Stromal cell of bone marrow (primary cell): ENCODE measurements at regions not wholly inside any gene's neighbourhood (a gene's known extent, or its start where the extent isn't known, plus 50 kb on each side); places are given as distances from the start of the nearest gene placed in this dataset.
"Not testable (repeated sequence)": the region's sequence is repeated elsewhere in the genome, so short reads cannot be mapped to it uniquely, and the experiment has no call there.

Experiments used
- DNase-seq: peaks from one replicate; pipeline ENCODE4 v3.0.0-alpha.2; 2012; ENCODE audit warnings: low read depth

GRCh38 chrX:148265829-148266228, 234.6 kb upstream of the AFF2 start:
- DNase-seq, result no peak

DNA sequence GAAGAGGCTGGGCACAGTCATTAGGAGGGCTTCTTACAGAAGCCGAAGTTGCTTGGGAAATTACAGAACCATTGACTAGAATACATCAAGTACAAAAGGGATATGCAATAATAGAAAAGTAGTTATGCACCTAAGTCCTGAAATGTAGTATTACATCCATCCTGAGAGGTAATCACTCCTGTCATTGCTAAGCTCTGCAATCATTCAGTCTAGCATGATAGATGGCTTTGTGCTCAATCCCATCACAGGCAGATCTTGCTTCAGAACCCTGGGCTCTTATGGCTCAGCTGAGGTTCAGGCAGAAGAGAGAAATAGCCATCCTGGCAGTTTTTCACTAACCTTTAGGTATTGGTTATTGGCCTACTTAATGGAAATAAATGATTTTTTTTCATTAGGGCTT, 231.7 kb upstream of the AFF2 start:
- DNase-seq, result no peak

DNA sequence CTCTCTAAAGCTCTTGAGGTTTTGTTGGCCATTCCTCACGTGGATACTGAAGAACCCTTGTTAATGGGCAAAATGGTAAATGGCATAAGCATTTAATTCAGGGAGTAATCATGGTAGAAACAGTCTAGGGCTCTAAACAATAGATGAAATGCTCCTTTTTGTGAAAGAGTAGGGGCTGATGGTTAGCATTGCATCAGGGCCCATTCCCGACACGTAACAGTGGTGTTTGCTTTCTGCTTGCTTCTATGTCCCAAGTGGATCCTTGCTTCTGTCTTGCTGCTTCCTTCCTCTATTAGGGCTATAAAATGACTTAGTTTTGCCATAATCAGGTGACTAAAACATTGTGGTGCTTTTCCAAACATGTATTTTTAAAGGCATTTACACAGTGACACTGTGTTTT, 230.9 kb upstream of the AFF2 start:
- DNase-seq, result no peak

DNA sequence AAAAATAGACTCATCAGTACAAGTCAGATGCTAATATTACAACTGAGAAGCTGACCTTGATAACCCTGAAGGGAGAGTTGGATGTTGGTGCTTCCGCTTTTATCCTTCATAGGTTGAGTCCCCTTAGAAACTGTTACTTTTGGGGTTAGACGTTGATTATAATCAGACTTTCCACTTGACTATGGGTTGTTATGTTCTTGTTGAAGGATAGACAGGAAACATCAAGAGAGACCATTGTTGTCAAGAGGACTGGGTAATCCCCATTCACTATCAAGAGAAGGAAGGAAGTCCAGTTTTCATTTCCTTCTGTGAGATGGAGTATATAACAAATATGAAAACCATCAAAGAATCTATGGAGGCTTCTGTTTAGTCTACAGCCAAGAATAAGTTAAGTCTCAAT, 229.9 kb upstream of the AFF2 start:
- DNase-seq, result no peak

DNA sequence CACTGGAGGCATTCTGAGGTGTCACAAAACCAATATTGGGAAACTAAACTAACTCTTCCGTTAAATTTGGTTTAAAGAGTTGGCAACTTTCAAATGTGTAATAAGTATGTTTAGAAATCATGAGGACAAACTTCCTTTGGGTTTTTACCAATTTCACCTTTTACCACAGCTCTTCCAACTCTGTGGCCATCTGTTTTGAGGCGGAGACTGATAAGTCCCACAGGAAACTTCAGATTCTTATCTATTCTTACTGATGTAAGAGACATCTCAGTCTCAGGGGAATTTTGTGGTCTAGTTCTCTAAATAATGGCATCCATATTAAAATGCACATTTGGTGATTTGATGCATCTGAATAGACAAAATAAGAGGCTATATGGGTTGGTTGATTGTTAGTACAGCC, 229.2 kb upstream of the AFF2 start:
- no peak for DNase-seq

GRCh38 chrX:148281920-148282319, 218.5 kb upstream of the AFF2 start:
- no peak for DNase-seq

DNA sequence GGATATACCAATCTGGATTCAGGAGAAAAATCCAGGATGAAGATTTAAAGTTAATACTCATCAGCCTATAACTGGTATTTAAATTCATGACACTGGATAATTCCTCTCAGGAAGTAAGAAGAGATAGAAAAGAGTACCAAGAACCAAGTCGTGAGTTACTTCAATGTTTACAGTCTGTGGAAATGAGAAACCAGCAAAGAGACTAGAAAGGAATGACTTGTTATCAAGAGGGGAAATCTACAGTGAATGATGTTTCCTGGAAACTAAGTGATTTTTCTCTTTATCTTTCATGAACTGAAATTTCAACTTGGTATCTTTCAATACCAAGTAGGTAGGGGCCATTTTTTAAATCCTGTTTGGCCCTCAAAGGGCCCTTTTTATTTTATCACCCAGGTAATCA, 217.9 kb upstream of the AFF2 start:
- no peak for DNase-seq

DNA sequence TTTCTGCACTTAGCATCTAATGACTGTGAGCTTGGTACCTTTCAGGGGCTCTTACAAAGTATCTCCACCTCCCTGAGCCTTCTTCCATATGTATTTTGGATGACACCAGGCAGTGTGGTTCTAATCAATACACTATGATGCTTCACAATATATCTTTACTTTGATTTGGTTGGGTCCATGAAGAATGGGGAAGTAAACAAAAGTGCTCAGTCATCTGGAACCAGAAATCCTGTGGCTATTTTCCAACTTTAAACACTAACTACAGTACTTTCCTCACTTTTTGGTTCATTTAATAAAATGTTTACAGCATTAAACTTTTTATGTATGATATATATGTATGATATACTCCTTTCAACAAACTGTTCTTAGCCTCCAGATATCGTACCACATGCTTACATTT, 216.4 kb upstream of the AFF2 start:
- DNase-seq, result no peak

GRCh38 chrX:148284821-148285220, 215.6 kb upstream of the AFF2 start:
- DNase-seq, result no peak

- DNase-seq, result no peak
Measured at GRCh38 chrX:148288451-148288850, 212.0 kb upstream of the AFF2 start.

DNA sequence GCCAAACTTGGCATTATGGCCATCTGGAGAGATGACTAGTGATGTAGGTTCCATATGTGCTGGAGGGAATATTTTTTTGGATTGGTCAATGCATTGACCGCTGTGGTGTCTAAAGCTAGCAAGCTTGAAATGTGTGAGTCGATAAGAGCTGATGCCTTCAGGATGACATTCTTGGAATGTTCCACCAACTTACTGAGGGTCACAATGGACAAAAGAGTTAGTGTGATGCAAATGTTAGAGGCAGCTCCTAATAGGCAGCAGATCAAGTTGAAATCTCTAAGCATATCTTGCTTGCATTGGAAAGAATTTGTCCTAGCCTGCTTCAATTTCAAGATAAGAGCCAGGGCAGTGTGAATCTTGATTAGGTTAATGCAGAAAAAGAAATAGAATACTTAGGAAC, 210.4 kb upstream of the AFF2 start:
- no peak for DNase-seq

GRCh38 chrX:148290931-148291330, 209.5 kb upstream of the AFF2 start:
- no peak for DNase-seq

- DNase-seq, result peak; percentile 41
Measured at GRCh38 chrX:148298737-148299136, 201.7 kb upstream of the AFF2 start.

- DNase-seq, result not testable (repeated sequence)
Measured at GRCh38 chrX:148305214-148305613, 195.2 kb upstream of the AFF2 start.

GRCh38 chrX:148309413-148309812, 191.0 kb upstream of the AFF2 start:
- DNase-seq, result no peak

DNA sequence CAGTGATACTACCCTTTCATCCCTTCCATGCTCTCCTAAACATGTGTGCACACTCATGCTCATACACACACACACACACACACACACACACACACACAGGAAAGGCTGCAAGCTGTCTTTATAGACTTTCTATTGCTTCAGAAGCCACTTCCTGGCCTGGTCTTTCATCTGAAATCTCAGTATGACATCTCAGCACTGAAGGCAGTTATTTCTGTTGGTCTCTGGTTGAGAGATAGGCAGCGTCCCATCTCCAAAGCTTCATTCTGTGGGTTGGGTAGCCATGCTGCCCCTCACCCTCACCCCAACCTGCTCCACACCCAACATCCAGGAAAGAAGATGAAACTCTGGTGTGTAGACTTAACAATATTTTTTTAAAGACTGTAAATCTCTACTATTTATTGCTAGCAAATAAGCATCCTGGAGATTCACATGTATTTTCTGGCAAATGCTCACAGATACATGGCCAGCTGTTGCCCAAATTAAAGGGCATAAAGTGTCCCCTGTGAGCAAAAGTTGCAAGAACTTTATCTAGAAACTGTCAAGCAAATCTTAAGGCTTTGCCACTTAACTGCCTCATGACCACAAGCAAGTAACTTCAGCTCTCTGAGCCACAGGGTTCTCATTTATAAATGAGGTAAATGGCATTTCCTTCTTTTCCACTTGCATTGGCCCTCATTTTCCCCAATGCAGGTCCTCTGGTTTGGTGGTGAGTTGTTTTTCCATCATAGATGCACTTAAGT, 189.8 kb upstream of the AFF2 start:
- DNase-seq, result no peak

GRCh38 chrX:148311544-148311943, 188.9 kb upstream of the AFF2 start:
- DNase-seq, result no peak

GRCh38 chrX:148314876-148315275, 185.5 kb upstream of the AFF2 start:
- no peak for DNase-seq

GRCh38 chrX:148316446-148316845, 184.0 kb upstream of the AFF2 start:
- DNase-seq, result no peak

GRCh38 chrX:148322906-148323305, 177.5 kb upstream of the AFF2 start:
- no peak for DNase-seq

DNA sequence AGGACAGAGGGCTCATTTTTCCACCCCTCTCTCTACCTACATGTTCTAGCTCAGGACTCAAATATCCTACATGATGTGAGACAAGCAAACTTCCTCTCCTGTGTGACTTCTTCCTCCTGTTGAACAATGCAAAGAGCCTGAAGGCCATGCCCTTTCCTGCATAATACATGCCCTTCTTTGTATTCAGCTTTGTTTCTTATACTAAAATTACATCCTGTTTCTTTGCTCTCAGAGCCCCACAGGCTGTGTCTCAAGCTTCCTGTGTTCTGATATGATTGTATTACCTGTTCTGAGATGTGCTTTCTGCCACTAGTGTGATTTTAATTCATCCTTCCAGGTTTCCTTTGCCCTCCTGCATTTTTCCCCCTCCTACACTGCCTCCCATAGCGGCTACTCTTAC, 166.4 kb upstream of the AFF2 start:
- DNase-seq, result no peak

DNA sequence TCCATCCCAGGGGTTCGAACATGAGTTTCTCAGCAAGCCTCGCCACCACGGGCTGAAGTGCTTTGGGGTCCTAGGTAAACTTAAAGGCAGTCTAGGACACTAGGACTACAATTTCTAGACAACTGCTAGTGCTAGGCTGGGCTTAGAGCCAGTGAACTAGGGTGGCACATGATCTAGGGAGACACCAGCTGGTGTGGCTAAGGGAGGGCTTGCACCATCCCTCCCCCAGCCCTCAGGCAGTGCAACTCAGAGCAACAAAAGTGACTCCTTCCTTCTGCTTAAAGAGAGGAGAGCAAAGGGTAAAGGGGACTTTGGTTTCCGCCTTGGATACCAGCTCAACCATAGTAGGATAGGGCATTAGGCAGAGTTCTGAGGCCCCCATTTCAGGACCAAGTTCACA, 162.5 kb upstream of the AFF2 start:
- DNase-seq, result no peak

DNA sequence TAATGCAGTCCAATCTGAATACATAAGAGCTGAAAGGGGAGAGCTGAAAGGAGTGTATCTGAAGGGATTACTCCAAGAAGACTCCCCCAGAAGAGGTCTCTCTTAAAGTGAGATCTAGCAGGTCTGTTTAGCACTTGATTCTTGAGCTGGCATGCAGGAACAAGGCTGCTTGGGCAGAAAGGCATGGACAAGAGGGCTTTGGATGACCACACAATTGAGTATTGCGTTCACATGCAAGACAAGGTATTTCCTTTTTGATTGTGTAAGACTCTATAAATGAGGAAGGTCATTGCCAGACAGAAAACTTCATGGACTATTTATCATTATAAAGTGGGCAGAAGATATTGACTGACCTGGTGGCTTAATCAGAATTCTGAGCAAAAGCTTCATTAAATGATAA, 145.5 kb upstream of the AFF2 start:
- DNase-seq, result no peak

- DNase-seq, result no peak
Measured at GRCh38 chrX:148361641-148362040, 138.8 kb upstream of the AFF2 start.
